Upper lobe of right lung (tissue), 1 donor: ENCODE measurements at regions not wholly inside any gene's neighbourhood (a gene's known extent, or its start where the extent isn't known, plus 50 kb on each side); places are given as distances from the start of the nearest gene placed in this dataset.

ENCODE experiments used
- ATAC-seq: fragments of 200-7000 bp; cut with Tn5 transposase; one replicate; pipeline ENCODE4 v1.9.1; 2020; ENCODE audit warnings: mild to moderate bottlenecking, moderate library complexity
- DNase-seq: peaks from one replicate; pipeline ENCODE4 v3.0.0-alpha.2; 2020
- H3K27ac ChIP-seq: fragments of 200-600 bp; one replicate; pipeline ENCODE4 v1.8.0; 2022
- H3K27me3 ChIP-seq: fragments of 200-600 bp; one replicate; pipeline ENCODE4 v1.8.0; 2022; ENCODE audit warnings: mild to moderate bottlenecking
- H3K36me3 ChIP-seq: fragments of 200-600 bp; one replicate; pipeline ENCODE4 v1.8.0; 2022
- H3K4me1 ChIP-seq: fragments of 200-600 bp; one replicate; pipeline ENCODE4 v1.8.0; 2022
- H3K4me3 ChIP-seq: fragments of 200-600 bp; one replicate; pipeline ENCODE4 v1.8.0; 2022; ENCODE audit warnings: mild to moderate bottlenecking
- H3K9me3 ChIP-seq: fragments of 200-600 bp; one replicate; pipeline ENCODE4 v1.8.0; 2022
- CTCF ChIP-seq: fragments of 200-600 bp; IDR thresholded peaks from one replicate; pipeline ENCODE4 v1.8.0; 2022; ENCODE audit warnings: antibody characterized with exemption
- intact Hi-C: fragments of 100-400 bp; cut with DNase I; formaldehyde crosslinking; loops from one replicate; pipeline ENCODE4 v1.11.0; 2022
- donor health status: DM: no; HTN: yes; CAD: no; lungs with severe emphysema.

GRCh38 chr10:11397077-11397965, 214.1 kb downstream of the USP6NL start:
- intact Hi-C loops = no loop called here
- DNase-seq = no peak
- no peak for ATAC-seq
- H3K9me3 ChIP-seq = no peaks in the 10 kb centered on the region
- no peaks in the 10 kb centered on the region for H3K4me1 ChIP-seq
- no peaks in the 10 kb centered on the region for H3K36me3 ChIP-seq
- no peak for TF ChIP-seq CTCF
- no peak overlapping the region for H3K4me3 ChIP-seq
- H3K27me3 ChIP-seq = no peaks in the 10 kb centered on the region
- no peak overlapping the region for H3K27ac ChIP-seq

GRCh38 chr10:11396311-11396955, 215.0 kb downstream of the USP6NL start:
- Histone ChIP-seq H3K4me1 (no peaks in the 10 kb centered on the region), H3K27ac (no peak overlapping the region), H3K27me3 (no peaks in the 10 kb centered on the region), H3K4me3 (no peak overlapping the region), H3K9me3 (no peaks in the 10 kb centered on the region), H3K36me3 (no peaks in the 10 kb centered on the region)
- TF ChIP-seq CTCF = no peak
- no peak for ATAC-seq
- no peak for DNase-seq
- intact Hi-C loops = no loop called here

- no peak for DNase-seq
- intact Hi-C loops = no loop called here
- Histone ChIP-seq H3K27ac (no peak overlapping the region), H3K4me1 (no peaks in the 10 kb centered on the region), H3K36me3 (no peaks in the 10 kb centered on the region), H3K9me3 (no peaks in the 10 kb centered on the region), H3K4me3 (no peak overlapping the region), H3K27me3 (no peaks in the 10 kb centered on the region)
- no peak for ATAC-seq
- TF ChIP-seq CTCF = no peak
These were observed 215.7 kb downstream of the USP6NL start for GRCh38 chr10:11395581-11396310.

- H3K36me3 ChIP-seq = no peaks in the 10 kb centered on the region
- ATAC-seq (no peak), DNase-seq (no peak)
- TF ChIP-seq CTCF = no peak
- no peak overlapping the region for H3K27ac ChIP-seq
- no peaks in the 10 kb centered on the region for H3K9me3 ChIP-seq
- intact Hi-C loops = no loop called here
- H3K4me1 ChIP-seq = no peaks in the 10 kb centered on the region
- no peak overlapping the region for H3K4me3 ChIP-seq
- H3K27me3 ChIP-seq = no peaks in the 10 kb centered on the region
These were observed 216.3 kb downstream of the USP6NL start for GRCh38 chr10:11395161-11395560.

- no peak overlapping the region for H3K27ac ChIP-seq
- no peaks in the 10 kb centered on the region for H3K9me3 ChIP-seq
- H3K27me3 ChIP-seq = no peaks in the 10 kb centered on the region
- no peak for TF ChIP-seq CTCF
- DNase-seq (no peak), ATAC-seq (no peak)
- H3K4me1 ChIP-seq = no peaks in the 10 kb centered on the region
- intact Hi-C loops = no loop called here
- H3K4me3 ChIP-seq = no peak overlapping the region
- H3K36me3 ChIP-seq = no peaks in the 10 kb centered on the region
These were observed 217.6 kb downstream of the USP6NL start for GRCh38 chr10:11393858-11394257.
